ENCODE measurements at regions not wholly inside any gene's neighbourhood (a gene's known extent, or its start where the extent isn't known, plus 50 kb on each side); places are given as distances from the start of the nearest gene placed in this dataset.

DNA sequence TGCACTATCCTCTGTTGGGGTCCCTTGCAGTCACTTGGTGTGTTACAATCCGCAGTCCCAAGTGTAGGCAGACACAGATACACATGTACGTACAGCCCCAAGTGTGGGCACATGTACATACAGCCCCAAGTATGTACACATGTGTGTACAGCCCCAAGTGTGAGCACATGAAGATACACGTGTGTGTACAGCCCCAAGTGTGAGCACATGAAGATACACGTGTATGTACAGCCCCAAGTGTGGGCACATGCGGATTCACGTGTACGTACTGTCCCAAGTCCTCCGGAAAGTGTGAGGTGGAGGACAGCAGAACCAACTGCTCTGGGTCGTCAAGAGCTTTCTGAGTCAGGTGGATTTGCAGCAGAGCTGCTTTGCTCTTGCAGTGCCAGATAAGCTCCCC is 440.0 kb downstream of the ZNF516 start:
- H3K36me3 Mint-ChIP-seq (ENCODE audit: low read depth): no peaks in the 10 kb centered on the region
- Histone ChIP-seq H3K27me3 (ENCODE audit: control insufficient read depth, insufficient read depth, low read length, poor library complexity, severe bottlenecking) (no peaks in the 10 kb centered on the region), H3K9me3 (ENCODE audit: control insufficient read depth, low read length) (no peaks in the 10 kb centered on the region), H3K27ac (ENCODE audit: low read depth, low read length) (no peak overlapping the region), H3K4me1 (ENCODE audit: control insufficient read depth, insufficient read depth, low read length) (no peaks in the 10 kb centered on the region), H3K36me3 (ENCODE audit: control insufficient read depth, insufficient read depth, low read length) (no peaks in the 10 kb centered on the region), H3K9ac (ENCODE audit: extremely low read depth, low read length, poor library complexity, severe bottlenecking) (no peak overlapping the region), H3K4me3 (ENCODE audit: low read length) (no peak overlapping the region)
- no peak overlapping the region for H3K27ac Mint-ChIP-seq
- WGBS, 2 experiments (ENCODE audit: insufficient coverage in 1 of 2, insufficient read length in 1 of 2): 92 to 96% methylated on average over 9 of the region's 9 CpGs
- no peaks in the 10 kb centered on the region for H3K4me1 Mint-ChIP-seq
- no peaks in the 10 kb centered on the region for H3K27me3 Mint-ChIP-seq (ENCODE audit: insufficient read depth)
- H3K4me3 Mint-ChIP-seq: no peak overlapping the region
- H3K9me3 Mint-ChIP-seq: no peaks in the 10 kb centered on the region
- no peak for DNase-seq
- TF ChIP-seq, protein P1, sequence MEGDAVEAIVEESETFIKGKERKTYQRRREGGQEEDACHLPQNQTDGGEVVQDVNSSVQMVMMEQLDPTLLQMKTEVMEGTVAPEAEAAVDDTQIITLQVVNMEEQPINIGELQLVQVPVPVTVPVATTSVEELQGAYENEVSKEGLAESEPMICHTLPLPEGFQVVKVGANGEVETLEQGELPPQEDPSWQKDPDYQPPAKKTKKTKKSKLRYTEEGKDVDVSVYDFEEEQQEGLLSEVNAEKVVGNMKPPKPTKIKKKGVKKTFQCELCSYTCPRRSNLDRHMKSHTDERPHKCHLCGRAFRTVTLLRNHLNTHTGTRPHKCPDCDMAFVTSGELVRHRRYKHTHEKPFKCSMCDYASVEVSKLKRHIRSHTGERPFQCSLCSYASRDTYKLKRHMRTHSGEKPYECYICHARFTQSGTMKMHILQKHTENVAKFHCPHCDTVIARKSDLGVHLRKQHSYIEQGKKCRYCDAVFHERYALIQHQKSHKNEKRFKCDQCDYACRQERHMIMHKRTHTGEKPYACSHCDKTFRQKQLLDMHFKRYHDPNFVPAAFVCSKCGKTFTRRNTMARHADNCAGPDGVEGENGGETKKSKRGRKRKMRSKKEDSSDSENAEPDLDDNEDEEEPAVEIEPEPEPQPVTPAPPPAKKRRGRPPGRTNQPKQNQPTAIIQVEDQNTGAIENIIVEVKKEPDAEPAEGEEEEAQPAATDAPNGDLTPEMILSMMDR (conservative IDR thresholded peaks at IDR 0.05): no peak

DNA sequence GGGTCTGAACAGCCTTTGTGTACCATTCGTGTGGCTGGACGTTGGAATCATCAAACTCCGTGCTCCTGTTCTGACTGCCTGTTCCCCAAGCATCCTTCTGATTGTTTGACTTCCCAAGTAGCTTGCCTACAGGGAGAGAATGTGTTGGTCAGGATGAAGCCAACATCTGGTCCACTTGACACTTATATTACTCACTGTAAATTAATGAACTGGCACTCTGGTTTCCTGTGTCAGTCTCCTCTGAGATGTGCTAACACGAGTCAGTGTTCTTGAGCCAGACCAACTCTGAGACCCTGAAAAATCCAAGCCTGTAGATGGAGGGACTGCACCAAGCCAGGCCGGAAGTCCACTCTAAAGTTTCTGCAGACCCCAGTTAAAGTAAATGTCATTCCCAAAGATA is 440.9 kb downstream of the ZNF516 start:
- Histone ChIP-seq H3K27ac (ENCODE audit: low read depth, low read length) (no peak overlapping the region), H3K9ac (ENCODE audit: extremely low read depth, low read length, poor library complexity, severe bottlenecking) (no peak overlapping the region), H3K4me3 (ENCODE audit: low read length) (no peak overlapping the region), H3K9me3 (ENCODE audit: control insufficient read depth, low read length) (no peaks in the 10 kb centered on the region), H3K36me3 (ENCODE audit: control insufficient read depth, insufficient read depth, low read length) (no peaks in the 10 kb centered on the region), H3K4me1 (ENCODE audit: control insufficient read depth, insufficient read depth, low read length) (no peaks in the 10 kb centered on the region), H3K27me3 (ENCODE audit: control insufficient read depth, insufficient read depth, low read length, poor library complexity, severe bottlenecking) (no peaks in the 10 kb centered on the region)
- H3K27ac Mint-ChIP-seq: no peak overlapping the region
- no peak for DNase-seq
- H3K36me3 Mint-ChIP-seq (ENCODE audit: low read depth): no peaks in the 10 kb centered on the region
- no peaks in the 10 kb centered on the region for H3K4me1 Mint-ChIP-seq
- no peaks in the 10 kb centered on the region for H3K9me3 Mint-ChIP-seq
- WGBS, 2 experiments (ENCODE audit: insufficient coverage in 1 of 2, insufficient read length in 1 of 2): 89 to 91% methylated on average over 3 to 5 of the region's 5 CpGs
- H3K27me3 Mint-ChIP-seq (ENCODE audit: insufficient read depth): no peaks in the 10 kb centered on the region
- TF ChIP-seq, protein P1 (conservative IDR thresholded peaks at IDR 0.05): no peak
- no peak overlapping the region for H3K4me3 Mint-ChIP-seq

DNA sequence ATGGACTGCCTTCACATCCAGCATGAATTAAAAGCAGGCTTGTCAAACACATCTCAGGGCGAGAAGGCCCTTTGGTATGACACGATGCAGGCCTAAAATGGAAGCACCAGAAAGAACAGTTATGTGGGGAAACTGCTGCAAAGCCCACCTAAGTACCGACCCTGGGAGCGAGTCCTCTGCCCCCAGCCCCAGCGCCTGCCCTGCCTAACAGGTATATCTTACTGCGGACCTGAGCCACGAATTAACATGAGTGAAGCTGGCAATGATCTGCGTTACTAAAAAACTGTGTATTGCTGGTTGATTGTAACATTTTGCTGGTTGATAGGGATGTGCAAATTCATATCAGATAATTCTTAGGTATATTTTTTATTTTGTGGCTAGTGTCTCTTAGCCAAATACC is 441.5 kb downstream of the ZNF516 start:
- Mint-ChIP-seq H3K4me3 (no peak overlapping the region), H3K27me3 (ENCODE audit: insufficient read depth) (no peaks in the 10 kb centered on the region), H3K36me3 (ENCODE audit: low read depth) (no peaks in the 10 kb centered on the region), H3K27ac (no peak overlapping the region), H3K9me3 (no peaks in the 10 kb centered on the region), H3K4me1 (no peaks in the 10 kb centered on the region)
- TF ChIP-seq, protein P1 (conservative IDR thresholded peaks at IDR 0.05): no peak
- no peak for DNase-seq
- no peaks in the 10 kb centered on the region for H3K4me1 ChIP-seq (ENCODE audit: control insufficient read depth, insufficient read depth, low read length)
- no peak overlapping the region for H3K9ac ChIP-seq (ENCODE audit: extremely low read depth, low read length, poor library complexity, severe bottlenecking)
- 94 to 96% methylated on average over 6 to 8 of the region's 8 CpGs for WGBS, 2 experiments (ENCODE audit: insufficient coverage in 1 of 2, insufficient read length in 1 of 2)
- H3K27ac ChIP-seq (ENCODE audit: low read depth, low read length): no peak overlapping the region
- H3K4me3 ChIP-seq (ENCODE audit: low read length): no peak overlapping the region
- H3K9me3 ChIP-seq (ENCODE audit: control insufficient read depth, low read length): no peaks in the 10 kb centered on the region
- H3K36me3 ChIP-seq (ENCODE audit: control insufficient read depth, insufficient read depth, low read length): no peaks in the 10 kb centered on the region
- H3K27me3 ChIP-seq (ENCODE audit: control insufficient read depth, insufficient read depth, low read length, poor library complexity, severe bottlenecking): no peaks in the 10 kb centered on the region

Data from endodermal cell (in vitro differentiated cells).